ENCODE measurements at regions not wholly inside any gene's neighbourhood (a gene's known extent, or its start where the extent isn't known, plus 50 kb on each side); places are given as distances from the start of the nearest gene placed in this dataset.

DNA sequence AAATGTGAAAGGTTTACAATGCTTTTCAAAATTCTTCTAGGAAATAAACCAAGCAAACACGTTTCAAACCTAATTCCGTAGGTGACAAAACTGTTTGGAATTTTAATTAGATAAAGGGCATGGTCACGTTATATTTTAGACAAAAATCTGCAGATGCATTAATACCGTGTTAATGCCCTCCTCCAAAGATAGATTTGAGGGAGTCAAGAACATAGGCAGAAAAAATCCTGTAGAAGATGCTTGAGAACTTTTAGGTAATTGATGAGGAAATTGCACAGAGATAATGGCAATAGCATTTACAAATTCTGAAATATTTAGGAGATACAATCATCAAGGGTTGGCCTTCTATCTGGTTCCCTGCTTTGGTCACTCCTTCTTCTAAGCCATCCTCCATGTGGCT is 212.6 kb downstream of the TMTC3 start:
- no peak for TF ChIP-seq EP300 (IDR thresholded peaks at IDR 0.05; ENCODE audit: low read depth in 2 of 2, low read length in 2 of 2)
- TF ChIP-seq EP300 (CRISPR knock-in tag; IDR thresholded peaks at IDR 0.05; ENCODE audit: borderline replicate concordance), result no peak
- TF ChIP-seq ZNF556 (CRISPR knock-in tag; IDR thresholded peaks at IDR 0.05; ENCODE audit: borderline replicate concordance), result no peak
- TF ChIP-seq RNF2 (conservative IDR thresholded peaks at IDR 0.05; ENCODE audit: low read depth), result no peak
